K562 (cell line): ENCODE measurements at regions not wholly inside any gene's neighbourhood (a gene's known extent, or its start where the extent isn't known, plus 50 kb on each side); places are given as distances from the start of the nearest gene placed in this dataset.

Source experiments
- CEBPB ChIP-seq: fragments of 450-650 bp; IDR thresholded peaks from 2 replicates; pipeline ENCODE4 v1.6.1; 2016; ENCODE audit warnings: missing genetic modification characterization, missing compliant biosample characterization
- CTBP1 ChIP-seq: fragments of 450-650 bp; IDR thresholded peaks from 2 replicates; pipeline ENCODE4 v1.6.1; 2016; ENCODE audit warnings: borderline replicate concordance
- HBP1 ChIP-seq: fragments of 450-650 bp; formaldehyde crosslinking; IDR thresholded peaks from 2 replicates; pipeline ENCODE4 v1.4.0; 2022; ENCODE audit warnings: missing genetic modification characterization
- JUNB ChIP-seq: fragments of 450-650 bp; formaldehyde crosslinking; conservative IDR thresholded peaks from 2 replicates; pipeline ENCODE4 v1.4.0; 2020; ENCODE audit warnings: mild to moderate bottlenecking
- MAZ ChIP-seq, 2 experiments: fragments of 450-650 bp in 1 of 2; sonication (generic) in 1 of 2; formaldehyde crosslinking; IDR thresholded peaks in 1 of 2; conservative IDR thresholded peaks in 1 of 2; 2 replicates each; pipeline versions ENCODE4 v1.4.0 to v1.5.0; 2020; ENCODE audit warnings: mild to moderate bottlenecking in 1 of 2, missing genetic modification reagents in 1 of 2
- NCOR1 ChIP-seq: fragments of 450-650 bp; IDR thresholded peaks from 2 replicates; pipeline ENCODE4 v1.6.1; 2016; ENCODE audit warnings: mild to moderate bottlenecking, moderate library complexity
- NR2C1 ChIP-seq, 2 experiments: fragments of 450-650 bp; IDR thresholded peaks; 2 replicates each; pipeline ENCODE4 v1.6.1; 2017; ENCODE audit warnings: mild to moderate bottlenecking in 2 of 2, antibody characterized with exemption in 1 of 2, inconsistent platforms in 1 of 2, missing compliant biosample characterization in 1 of 2, missing genetic modification characterization in 1 of 2
- PML ChIP-seq: IDR thresholded peaks from 2 replicates; pipeline ENCODE4 v1.6.1; 2012; ENCODE audit warnings: low read length, inconsistent platforms
- POLR2AphosphoS5 ChIP-seq: IDR thresholded peaks from 2 replicates; pipeline ENCODE4 v1.6.1; 2011; ENCODE audit warnings: mild to moderate bottlenecking, low read depth, low read length, moderate library complexity; ENCODE audit not compliant: control insufficient read depth, insufficient read depth
- RBBP5 ChIP-seq: fragments of 200-600 bp; sonication (generic); IDR thresholded peaks from 2 replicates; pipeline ENCODE4 v1.6.1; 2012; ENCODE audit warnings: borderline replicate concordance, mild to moderate bottlenecking, low read length, control low read depth, inconsistent platforms; ENCODE audit not compliant: insufficient read depth, poor library complexity, severe bottlenecking
- SMAD4 ChIP-seq: fragments of 250-450 bp; sonication (Bioruptor Pico); conservative IDR thresholded peaks from 2 replicates; pipeline ENCODE4 v1.8.0; 2021; ENCODE audit warnings: inconsistent platforms, mild to moderate bottlenecking, moderate library complexity
- TAL1 ChIP-seq: fragments of 450-650 bp; IDR thresholded peaks from 2 replicates; pipeline ENCODE4 v1.6.1; 2016; ENCODE audit warnings: mild to moderate bottlenecking
- TBL1XR1 ChIP-seq, 2 experiments: IDR thresholded peaks; 2 replicates each; pipeline ENCODE4 v1.6.1; 2012; ENCODE audit warnings: improper control_type of control experiment in 2 of 2, low read length in 2 of 2, mild to moderate bottlenecking in 1 of 2
- TCF7 ChIP-seq: sonication (generic); IDR thresholded peaks from 2 replicates; pipeline ENCODE4 v1.6.1; 2016; ENCODE audit warnings: antibody characterized with exemption, borderline replicate concordance
- TRIM24 ChIP-seq, 2 experiments: fragments of 450-650 bp; IDR thresholded peaks; 2 replicates each; pipeline ENCODE4 v1.6.1; 2016
- ZMIZ1 ChIP-seq, 2 experiments: fragments of 150-350 bp in 1 of 2; IDR thresholded peaks; 2 replicates each; pipeline ENCODE4 v1.6.1; 2012 to 2016; ENCODE audit warnings: low read depth in 2 of 2, low read length in 2 of 2, mild to moderate bottlenecking in 1 of 2, moderate library complexity in 1 of 2
- ZNF584 ChIP-seq: fragments of 200-800 bp; sonication (Bioruptor generic); IDR thresholded peaks from 2 replicates; pipeline ENCODE4 v1.6.1; 2016; ENCODE audit warnings: low read depth, mild to moderate bottlenecking, missing genetic modification characterization, missing compliant biosample characterization
- ZNF785 ChIP-seq: fragments of 250-450 bp; sonication (Bioruptor Pico); IDR thresholded peaks from 2 replicates; pipeline ENCODE4 v1.4.0; 2020; ENCODE audit warnings: mild to moderate bottlenecking
- TF ChIP-seq, protein P1 (sequence below): sonication (generic); formaldehyde crosslinking; IDR thresholded peaks from 2 replicates; pipeline ENCODE4 v1.8.0; 2022; ENCODE audit warnings: mild to moderate bottlenecking, low read depth, missing genetic modification reagents
- TF ChIP-seq, protein P2 (sequence below): fragments of 450-650 bp; IDR thresholded peaks from 2 replicates; pipeline ENCODE4 v1.6.1; 2016

DNA sequence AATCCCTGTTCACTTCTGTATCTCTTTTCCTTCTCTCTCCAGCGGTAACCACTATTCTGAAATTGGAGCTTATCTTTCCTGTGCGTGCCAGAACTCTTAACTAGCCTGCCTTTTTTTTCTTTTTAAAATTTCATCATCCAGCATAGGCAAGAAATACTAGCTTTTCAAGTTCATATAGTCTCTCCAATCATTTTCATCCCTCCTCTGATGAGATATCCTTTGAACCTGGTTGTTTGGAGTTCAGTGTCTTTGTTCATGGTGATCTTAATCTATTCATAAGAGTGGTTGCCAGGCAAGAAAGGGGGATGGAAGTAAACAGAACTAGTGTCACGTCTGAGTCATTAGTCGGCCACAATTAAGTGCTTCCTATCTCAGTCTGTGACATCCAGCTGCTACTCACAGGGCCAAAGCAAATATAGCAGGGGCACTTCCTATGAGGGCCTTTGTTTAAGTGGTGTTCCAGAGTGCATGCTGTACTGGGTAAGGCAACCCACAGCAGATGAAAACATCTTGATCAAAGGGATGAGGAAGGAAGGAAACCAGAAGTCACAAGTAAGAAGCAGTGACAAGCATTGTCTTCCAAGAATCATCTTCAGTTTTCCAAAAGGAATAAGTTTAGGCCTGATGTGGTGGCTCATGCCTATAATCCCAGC lies 56.4 kb upstream of the XIAP start (continued):
- TF ChIP-seq MAZ (CRISPR knock-in tag; conservative IDR thresholded peaks at IDR 0.05 in 1 of 2, IDR thresholded peaks at IDR 0.05 in 1 of 2): peak in 1 of 2 experiments; percentile 48; a peak in 1 of 4 replicates
- peak; percentile 76 for TF ChIP-seq TAL1
- TF ChIP-seq, protein P1, sequence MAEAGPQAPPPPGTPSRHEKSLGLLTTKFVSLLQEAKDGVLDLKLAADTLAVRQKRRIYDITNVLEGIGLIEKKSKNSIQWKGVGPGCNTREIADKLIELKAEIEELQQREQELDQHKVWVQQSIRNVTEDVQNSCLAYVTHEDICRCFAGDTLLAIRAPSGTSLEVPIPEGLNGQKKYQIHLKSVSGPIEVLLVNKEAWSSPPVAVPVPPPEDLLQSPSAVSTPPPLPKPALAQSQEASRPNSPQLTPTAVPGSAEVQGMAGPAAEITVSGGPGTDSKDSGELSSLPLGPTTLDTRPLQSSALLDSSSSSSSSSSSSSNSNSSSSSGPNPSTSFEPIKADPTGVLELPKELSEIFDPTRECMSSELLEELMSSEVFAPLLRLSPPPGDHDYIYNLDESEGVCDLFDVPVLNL (CRISPR knock-in tag): no peak
- peak; percentile 54; the same call in 1 of the 2 replicates for TF ChIP-seq POLR2AphosphoS5
- peak; percentile 61 to 64 for TF ChIP-seq TRIM24 (IDR thresholded peaks at IDR 0.05)
- TF ChIP-seq TBL1XR1 (IDR thresholded peaks at IDR 0.05; ENCODE audit: low read length in 2 of 2): peak in 1 of 2 experiments; percentile 54; a peak in 2 of 4 replicates
- no peak for TF ChIP-seq JUNB
- peak; percentile 62 for TF ChIP-seq SMAD4 (CRISPR knock-in tag)
- TF ChIP-seq HBP1: 0 out of 2 replicates have a peak, but pooled peaks have one; percentile 26
- no peak; the same call in 1 of the 2 replicates for TF ChIP-seq NR2C1 (IDR thresholded peaks at IDR 0.05)
- TF ChIP-seq NR2C1 (tag; IDR thresholded peaks at IDR 0.05): peak; percentile 56
- TF ChIP-seq NCOR1: peak; percentile 77
- TF ChIP-seq CTBP1: peak; percentile 79
- peak; percentile 39; the same call in 1 of the 2 replicates for TF ChIP-seq ZNF584 (CRISPR knock-in tag)
- TF ChIP-seq ZNF785: no peak
- TF ChIP-seq TCF7: peak; percentile 30; the same call in 1 of the 2 replicates
- peak; percentile 56 for TF ChIP-seq CEBPB (tag)
- TF ChIP-seq, protein P2, sequence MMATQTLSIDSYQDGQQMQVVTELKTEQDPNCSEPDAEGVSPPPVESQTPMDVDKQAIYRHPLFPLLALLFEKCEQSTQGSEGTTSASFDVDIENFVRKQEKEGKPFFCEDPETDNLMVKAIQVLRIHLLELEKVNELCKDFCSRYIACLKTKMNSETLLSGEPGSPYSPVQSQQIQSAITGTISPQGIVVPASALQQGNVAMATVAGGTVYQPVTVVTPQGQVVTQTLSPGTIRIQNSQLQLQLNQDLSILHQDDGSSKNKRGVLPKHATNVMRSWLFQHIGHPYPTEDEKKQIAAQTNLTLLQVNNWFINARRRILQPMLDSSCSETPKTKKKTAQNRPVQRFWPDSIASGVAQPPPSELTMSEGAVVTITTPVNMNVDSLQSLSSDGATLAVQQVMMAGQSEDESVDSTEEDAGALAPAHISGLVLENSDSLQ: peak; percentile 84
- TF ChIP-seq RBBP5: no peak
- peak in 1 of 2 experiments; percentile 72; a peak in 1 of 4 replicates for TF ChIP-seq ZMIZ1 (IDR thresholded peaks at IDR 0.05; ENCODE audit: low read depth in 2 of 2, low read length in 2 of 2)
- peak; percentile 75; the same call in 1 of the 2 replicates for TF ChIP-seq PML
